Upper lobe of left lung (tissue), 4 donors: ENCODE measurements at regions not wholly inside any gene's neighbourhood (a gene's known extent, or its start where the extent isn't known, plus 50 kb on each side); places are given as distances from the start of the nearest gene placed in this dataset.

Experiments
- small RNA-seq, 4 donors: library from RNA; depleted of rRNA; stranded (forward); fragments of <200 nt; gene quantifications; one replicate each; pipeline ENCODE3, GENCODE V24; 2016

Small RNA genes in the stretch of these regions (small RNA-seq; reads per million reads assigned to genes)
- gene RN7SL7P, result 0 reads per million in 4 donors
